Skeletal muscle satellite cell (primary cell): ENCODE measurements at regions not wholly inside any gene's neighbourhood (a gene's known extent, or its start where the extent isn't known, plus 50 kb on each side); places are given as distances from the start of the nearest gene placed in this dataset.

ENCODE experiments used
- H3K27me3 ChIP-seq: 2 replicates; pipeline ENCODE4 v1.7.0; 2013; ENCODE audit warnings: low read length; ENCODE audit not compliant: control insufficient read depth, insufficient read depth
- H3K36me3 ChIP-seq: 2 replicates; pipeline ENCODE4 v1.7.0; 2013; ENCODE audit warnings: mild to moderate bottlenecking, control low read depth, low read length; ENCODE audit not compliant: insufficient read depth
- H3K4me1 ChIP-seq: 2 replicates; pipeline ENCODE4 v1.7.0; 2013; ENCODE audit warnings: low read length; ENCODE audit not compliant: control insufficient read depth, insufficient read depth
- H3K4me2 ChIP-seq: 2 replicates; pipeline ENCODE4 v1.7.0; 2013; ENCODE audit warnings: mild to moderate bottlenecking, low read length
- H3K4me3 ChIP-seq: 2 replicates; pipeline ENCODE4 v1.7.0; 2013; ENCODE audit warnings: low read length
- H3K9ac ChIP-seq: 2 replicates; pipeline ENCODE4 v1.7.0; 2013; ENCODE audit warnings: mild to moderate bottlenecking, low read depth, low read length, moderate library complexity
- H3K9me3 ChIP-seq: replicated peaks from 2 replicates; pipeline ENCODE4 v1.7.0; 2013; ENCODE audit warnings: mild to moderate bottlenecking, control low read depth, low read length

DNA sequence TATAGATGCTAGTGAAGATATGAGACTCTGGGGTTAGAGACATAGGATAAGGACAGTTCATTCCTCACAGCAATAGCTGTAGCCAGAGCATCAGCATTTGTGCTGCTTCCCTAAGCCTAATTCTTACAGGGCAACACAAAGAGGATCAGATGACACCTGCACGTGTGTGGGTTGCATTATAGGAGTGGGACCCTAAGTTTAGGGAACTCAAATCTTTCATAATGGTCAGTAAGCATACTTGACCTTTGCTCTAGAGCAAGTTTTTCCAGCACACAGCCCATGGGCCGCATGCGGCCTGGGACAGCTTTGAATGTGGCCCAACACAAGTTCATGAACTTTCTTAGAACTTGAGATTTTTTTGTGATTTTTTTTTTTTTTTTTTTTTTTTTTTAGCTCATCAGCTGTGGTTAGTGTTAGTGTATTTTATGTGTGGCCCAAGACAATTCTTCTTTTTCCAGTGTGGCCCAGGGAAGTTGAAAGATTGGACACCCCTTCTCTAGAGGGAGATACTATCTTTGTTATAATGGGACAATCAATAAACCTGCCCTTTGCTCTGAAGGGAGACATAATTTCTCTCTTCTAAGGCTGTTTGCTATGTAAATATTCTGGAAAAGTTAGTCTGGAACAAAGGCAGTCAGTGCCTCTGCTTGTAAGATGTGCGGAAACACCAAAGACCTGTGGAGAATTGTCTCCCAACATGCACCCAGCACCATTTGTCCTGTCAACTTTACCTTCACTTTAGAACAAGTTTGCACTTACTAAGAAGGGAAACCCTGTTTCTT, 650.2 kb downstream of the ZNF674 start:
- H3K4me3 ChIP-seq = no peak overlapping the region
- H3K27me3 ChIP-seq = peaks cover 7% of the 10 kb centered on the region
- H3K36me3 ChIP-seq = no peaks in the 10 kb centered on the region
- H3K4me2 ChIP-seq = no peak overlapping the region
- no peaks in the 10 kb centered on the region for H3K9me3 ChIP-seq
- no peaks in the 10 kb centered on the region for H3K4me1 ChIP-seq
- no peak overlapping the region for H3K9ac ChIP-seq

DNA sequence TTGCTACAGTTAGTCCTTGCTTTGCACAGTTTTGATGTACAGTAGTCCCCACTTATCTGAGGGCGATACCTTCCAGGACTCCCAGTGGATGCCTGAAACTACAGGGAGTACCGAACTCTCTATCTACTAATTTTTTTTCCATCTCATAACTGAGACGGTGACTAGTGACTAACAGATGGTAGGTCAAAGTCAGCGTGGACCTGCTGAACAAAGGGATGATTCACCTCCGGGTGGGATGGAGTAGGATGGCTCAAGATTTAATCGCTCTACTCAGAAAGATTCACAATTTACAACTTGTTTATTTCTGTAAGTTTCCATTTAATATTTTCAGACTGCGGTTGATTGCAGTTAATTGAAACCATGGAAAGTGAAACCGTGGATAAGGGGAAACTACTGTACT, 655.8 kb downstream of the ZNF674 start:
- no peaks in the 10 kb centered on the region for H3K9me3 ChIP-seq
- no peaks in the 10 kb centered on the region for H3K36me3 ChIP-seq
- peaks cover 7% of the 10 kb centered on the region for H3K27me3 ChIP-seq
- no peak overlapping the region for H3K4me2 ChIP-seq
- H3K4me3 ChIP-seq = no peak overlapping the region
- H3K4me1 ChIP-seq = no peaks in the 10 kb centered on the region
- no peak overlapping the region for H3K9ac ChIP-seq

DNA sequence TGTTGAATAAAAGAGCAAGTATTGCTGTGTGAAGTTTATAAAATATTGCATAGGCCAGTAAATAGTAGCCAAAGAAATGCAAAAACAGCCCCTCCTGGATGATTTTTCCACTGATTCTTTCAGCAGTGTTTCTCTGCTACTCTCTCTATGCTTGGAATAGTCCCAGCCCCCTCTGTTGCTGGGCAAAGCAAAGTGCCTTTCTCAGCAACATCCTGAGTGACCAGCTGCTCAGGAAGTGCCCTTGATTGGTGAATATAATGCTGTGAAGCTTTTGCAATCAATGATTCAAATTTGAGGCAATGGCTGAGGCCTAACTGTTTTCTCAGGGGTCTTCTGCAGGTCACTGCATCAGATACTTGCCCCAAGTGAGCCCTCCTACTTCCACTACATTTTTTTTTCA, 656.7 kb downstream of the ZNF674 start:
- H3K4me3 ChIP-seq = no peak overlapping the region
- H3K27me3 ChIP-seq = peaks cover 12% of the 10 kb centered on the region
- H3K4me1 ChIP-seq = no peaks in the 10 kb centered on the region
- H3K36me3 ChIP-seq = no peaks in the 10 kb centered on the region
- no peak overlapping the region for H3K9ac ChIP-seq
- H3K9me3 ChIP-seq = no peaks in the 10 kb centered on the region
- H3K4me2 ChIP-seq = no peak overlapping the region

DNA sequence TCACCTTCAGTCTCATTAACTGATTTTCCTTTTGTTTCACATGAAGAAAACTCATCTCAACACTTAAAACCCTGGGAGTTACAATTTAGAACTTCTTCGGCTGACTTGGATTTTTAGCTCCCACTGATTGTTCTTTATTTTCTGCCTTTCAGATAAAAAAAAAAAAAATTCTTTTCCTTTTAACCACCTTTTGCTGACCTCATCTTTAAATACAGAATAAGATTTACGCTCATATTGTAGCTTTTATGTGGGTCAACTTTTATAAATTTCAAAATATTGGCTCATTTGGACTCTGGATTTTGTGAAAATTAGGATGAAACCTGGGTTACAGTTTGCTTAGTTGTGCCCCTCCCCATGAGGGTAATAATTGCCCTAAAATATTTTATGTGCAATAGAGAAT, 659.3 kb downstream of the ZNF674 start:
- H3K9ac ChIP-seq = no peak overlapping the region
- peaks cover 12% of the 10 kb centered on the region for H3K27me3 ChIP-seq
- no peak overlapping the region for H3K4me2 ChIP-seq
- no peak overlapping the region for H3K4me3 ChIP-seq
- no peaks in the 10 kb centered on the region for H3K9me3 ChIP-seq
- H3K4me1 ChIP-seq = no peaks in the 10 kb centered on the region
- H3K36me3 ChIP-seq = no peaks in the 10 kb centered on the region

DNA sequence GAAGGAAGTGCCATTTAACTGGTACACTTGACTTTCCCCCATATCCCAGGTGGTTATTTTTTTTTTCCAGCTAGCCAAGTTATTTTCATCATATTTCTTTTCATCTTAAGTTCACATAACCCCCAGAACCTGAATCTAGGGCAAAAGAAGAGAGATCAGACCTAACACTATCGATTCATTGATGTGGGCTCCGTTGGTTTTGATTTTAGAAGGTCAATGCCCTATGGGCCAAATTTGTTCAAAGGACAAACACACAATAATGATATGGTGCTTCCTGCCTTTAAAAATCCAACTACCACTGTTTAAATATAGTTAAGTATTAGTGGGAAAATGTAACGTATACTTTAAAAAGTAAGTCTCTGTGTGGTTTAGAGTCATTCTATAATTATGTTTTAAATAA, 665.7 kb downstream of the ZNF674 start:
- no peaks in the 10 kb centered on the region for H3K9me3 ChIP-seq
- no peak overlapping the region for H3K4me2 ChIP-seq
- peaks cover 11% of the 10 kb centered on the region for H3K27me3 ChIP-seq
- no peak overlapping the region for H3K4me3 ChIP-seq
- H3K9ac ChIP-seq = no peak overlapping the region
- no peaks in the 10 kb centered on the region for H3K36me3 ChIP-seq
- no peaks in the 10 kb centered on the region for H3K4me1 ChIP-seq

DNA sequence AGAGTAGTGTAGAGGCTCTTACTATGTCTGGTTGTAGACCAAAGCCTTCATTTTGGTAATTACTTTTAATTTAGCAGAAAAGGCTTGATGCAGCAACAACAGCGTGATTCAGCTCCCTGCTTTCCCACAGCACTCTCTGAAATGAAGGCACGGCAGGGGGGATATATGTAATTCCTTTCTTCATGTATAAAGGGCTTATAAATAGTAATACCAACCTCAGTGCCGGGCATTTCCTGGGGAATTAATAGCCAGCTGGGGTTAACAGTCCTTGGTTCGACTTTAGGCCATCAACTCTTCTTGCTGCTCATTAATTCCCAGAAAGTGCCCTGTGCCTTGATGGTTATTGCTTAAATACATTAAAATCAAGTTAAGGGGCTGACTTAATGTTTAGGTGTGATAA, 669.0 kb downstream of the ZNF674 start:
- no peaks in the 10 kb centered on the region for H3K36me3 ChIP-seq
- H3K9me3 ChIP-seq = no peaks in the 10 kb centered on the region
- H3K4me1 ChIP-seq = no peaks in the 10 kb centered on the region
- H3K9ac ChIP-seq = no peak overlapping the region
- H3K4me3 ChIP-seq = no peak overlapping the region
- no peak overlapping the region for H3K4me2 ChIP-seq
- peaks cover 14% of the 10 kb centered on the region for H3K27me3 ChIP-seq

DNA sequence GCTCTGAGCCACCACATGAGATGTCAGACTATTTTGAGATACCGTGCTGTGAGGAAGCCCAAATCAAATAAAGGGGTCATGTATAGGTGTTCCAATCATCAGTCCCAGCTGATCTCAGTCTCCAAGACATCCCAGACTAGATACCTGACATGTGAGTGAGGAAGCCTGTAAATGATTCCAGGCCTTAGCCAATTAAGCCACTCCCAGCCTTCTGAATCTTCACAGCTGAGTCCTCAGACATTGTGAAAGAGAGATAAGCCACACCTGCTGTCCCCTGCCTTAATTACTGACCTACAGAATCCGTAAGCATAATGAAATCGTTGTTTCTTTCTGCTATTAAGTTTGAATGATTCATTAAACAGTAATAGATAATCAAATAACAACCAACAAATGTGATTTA, 671.4 kb downstream of the ZNF674 start:
- H3K27me3 ChIP-seq = peaks cover 22% of the 10 kb centered on the region
- H3K4me1 ChIP-seq = no peaks in the 10 kb centered on the region
- no peak overlapping the region for H3K4me2 ChIP-seq
- no peak overlapping the region for H3K9ac ChIP-seq
- H3K4me3 ChIP-seq = no peak overlapping the region
- no peaks in the 10 kb centered on the region for H3K36me3 ChIP-seq
- H3K9me3 ChIP-seq = no peaks in the 10 kb centered on the region

DNA sequence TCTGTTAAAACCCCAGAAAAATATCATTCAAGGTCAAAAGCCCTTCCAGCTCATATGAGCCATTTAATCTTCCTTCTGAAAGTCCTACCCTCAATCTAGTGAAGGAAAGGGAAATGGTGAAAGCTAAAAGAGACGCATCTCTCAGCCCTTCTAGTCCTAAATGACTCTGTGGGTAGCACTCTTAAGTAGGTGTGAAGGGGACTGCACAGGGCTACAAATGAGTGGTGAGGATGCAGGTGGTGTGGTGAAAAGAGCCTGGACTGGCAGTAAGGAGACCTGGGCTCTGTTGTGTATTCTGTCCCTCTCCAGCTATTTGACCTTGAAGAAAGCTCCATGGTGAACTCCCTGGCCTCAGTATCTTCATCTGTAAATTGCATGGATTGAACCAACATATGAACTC, 671.8 kb upstream of the DIPK2B start:
- H3K9me3 ChIP-seq = no peaks in the 10 kb centered on the region
- no peaks in the 10 kb centered on the region for H3K4me1 ChIP-seq
- H3K4me3 ChIP-seq = no peak overlapping the region
- H3K4me2 ChIP-seq = no peak overlapping the region
- no peak overlapping the region for H3K9ac ChIP-seq
- peaks cover 27% of the 10 kb centered on the region for H3K27me3 ChIP-seq
- H3K36me3 ChIP-seq = no peaks in the 10 kb centered on the region

DNA sequence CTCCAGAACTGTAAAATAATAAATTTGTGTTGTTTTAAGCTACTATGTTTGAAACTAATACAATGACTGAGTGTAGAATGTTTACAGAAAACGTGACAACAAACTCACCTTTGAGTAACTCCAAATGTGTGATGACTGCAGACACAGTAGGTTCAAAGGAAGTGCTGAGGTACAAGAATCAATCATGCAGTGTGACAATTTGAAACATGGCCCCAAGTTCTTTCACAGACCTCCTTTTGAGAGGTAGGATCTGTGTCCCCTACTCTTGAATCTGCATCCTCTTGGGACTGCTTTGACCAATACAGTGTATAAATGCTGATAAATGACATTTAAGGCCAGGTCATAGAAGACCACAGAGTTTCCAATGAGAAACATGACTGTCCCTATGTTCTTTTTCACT, 667.7 kb upstream of the DIPK2B start:
- no peak overlapping the region for H3K4me3 ChIP-seq

DNA sequence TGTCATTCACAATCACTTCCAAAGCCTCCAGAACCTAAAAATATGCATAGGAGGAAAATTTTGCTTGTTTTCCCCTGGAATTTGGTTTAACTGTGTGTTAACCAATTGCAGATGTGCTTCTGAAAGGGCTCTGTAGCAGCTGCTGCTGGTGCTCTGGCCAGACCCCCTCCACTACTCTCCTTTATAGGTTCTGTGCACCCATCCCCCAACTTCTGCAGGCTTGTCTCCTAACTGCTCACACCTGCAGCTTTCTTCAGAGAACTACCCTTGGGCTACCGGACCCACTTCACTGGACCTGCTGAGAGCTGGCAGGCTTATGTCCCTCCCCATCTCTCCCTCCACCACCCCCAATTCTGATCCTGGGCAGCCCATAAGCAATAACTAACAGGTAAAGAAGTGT, 662.1 kb upstream of the DIPK2B start:
- H3K4me2 ChIP-seq = no peak overlapping the region
- no peaks in the 10 kb centered on the region for H3K36me3 ChIP-seq
- no peak overlapping the region for H3K9ac ChIP-seq
- no peak overlapping the region for H3K4me3 ChIP-seq
- no peaks in the 10 kb centered on the region for H3K4me1 ChIP-seq
- H3K27me3 ChIP-seq = peaks cover 35% of the 10 kb centered on the region
- no peaks in the 10 kb centered on the region for H3K9me3 ChIP-seq

More for the DNA sequence above, 667.7 kb upstream of the DIPK2B start:
- H3K9me3 ChIP-seq = no peaks in the 10 kb centered on the region
- H3K9ac ChIP-seq = no peak overlapping the region
- no peak overlapping the region for H3K4me2 ChIP-seq
- H3K4me1 ChIP-seq = no peaks in the 10 kb centered on the region
- H3K36me3 ChIP-seq = no peaks in the 10 kb centered on the region
- peaks cover 44% of the 10 kb centered on the region for H3K27me3 ChIP-seq

DNA sequence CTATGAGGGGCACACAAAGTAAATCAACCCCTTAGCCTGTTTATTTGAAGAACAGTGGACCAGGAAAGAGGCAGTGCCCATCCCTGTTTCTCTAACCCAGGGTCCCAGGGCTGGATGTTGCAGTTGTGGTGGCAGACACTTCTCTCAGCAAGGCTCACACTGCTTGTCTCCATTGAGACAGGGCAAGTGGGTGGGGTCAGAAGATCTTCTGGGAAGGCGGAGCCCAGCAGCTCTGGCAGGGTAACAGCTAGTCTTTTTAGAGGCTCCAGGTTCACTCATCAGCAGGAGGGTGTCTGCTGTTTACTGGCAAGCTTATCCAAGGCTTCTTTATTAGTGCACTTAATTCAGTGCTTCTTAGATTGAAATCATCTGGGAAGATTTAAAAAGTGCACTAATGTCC, 659.8 kb upstream of the DIPK2B start:
- H3K9ac ChIP-seq = no peak overlapping the region
- H3K27me3 ChIP-seq = peaks cover 35% of the 10 kb centered on the region
- H3K36me3 ChIP-seq = no peaks in the 10 kb centered on the region
- H3K4me2 ChIP-seq = no peak overlapping the region
- H3K4me1 ChIP-seq = no peaks in the 10 kb centered on the region
- no peaks in the 10 kb centered on the region for H3K9me3 ChIP-seq
- H3K4me3 ChIP-seq = no peak overlapping the region

DNA sequence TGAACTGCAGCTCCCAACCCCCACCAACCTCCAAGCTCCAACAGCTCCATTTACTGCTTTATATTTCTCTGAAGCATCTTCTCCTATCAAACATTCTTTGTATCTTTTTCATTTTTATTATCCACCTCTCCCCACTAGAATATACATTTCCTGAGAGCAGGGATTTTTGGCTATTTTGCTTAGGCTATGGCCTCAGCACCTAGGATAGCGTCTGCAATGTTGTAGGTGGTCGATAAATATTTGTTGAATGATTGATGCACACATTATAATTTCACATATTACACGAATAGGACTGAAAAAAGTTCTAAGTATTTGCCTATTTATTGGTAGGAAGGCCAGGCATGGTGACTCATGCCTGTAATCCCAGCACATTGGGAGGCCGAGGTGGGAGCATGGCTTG, 658.7 kb upstream of the DIPK2B start:
- H3K4me2 ChIP-seq = no peak overlapping the region

More for the DNA sequence above, 658.7 kb upstream of the DIPK2B start:
- no peaks in the 10 kb centered on the region for H3K4me1 ChIP-seq
- H3K9me3 ChIP-seq = no peaks in the 10 kb centered on the region
- no peaks in the 10 kb centered on the region for H3K36me3 ChIP-seq
- no peak overlapping the region for H3K9ac ChIP-seq
- peaks cover 24% of the 10 kb centered on the region for H3K27me3 ChIP-seq
- no peak overlapping the region for H3K4me3 ChIP-seq
